Calu3 (cell line): ENCODE measurements at regions not wholly inside any gene's neighbourhood (a gene's known extent, or its start where the extent isn't known, plus 50 kb on each side); places are given as distances from the start of the nearest gene placed in this dataset.

Experiments
- BruUV-seq: library from RNA; stranded (reverse); fragments of 400-500 nt; replicated peaks from 2 replicates; lab custom pipeline; 2021; lab: Mats Ljungman, UMichigan
- CTCF ChIA-PET: fragments of 300-600 bp; sonication (Branson Sonifier 250); formaldehyde crosslinking; loops from one replicate; lab custom pipeline; 2022; ENCODE audit warnings: antibody characterized with exemption; lab: Charles Lee
- DNase-seq: peaks from one replicate; pipeline ENCODE4 v3.0.0; 2022
- H3K27ac Mint-ChIP-seq: one replicate; pipeline ENCODE4 v1.8.0; 2022; ENCODE audit warnings: mixed read lengths; ENCODE audit not compliant: unreplicated experiment
- H3K27me3 Mint-ChIP-seq: one replicate; pipeline ENCODE4 v1.8.0; 2022; ENCODE audit warnings: mixed read lengths; ENCODE audit not compliant: unreplicated experiment
- H3K36me3 Mint-ChIP-seq: one replicate; pipeline ENCODE4 v1.8.0; 2022; ENCODE audit warnings: mild to moderate bottlenecking, moderate library complexity, mixed read lengths; ENCODE audit not compliant: insufficient read depth, unreplicated experiment
- H3K4me1 Mint-ChIP-seq: one replicate; pipeline ENCODE4 v1.8.0; 2022; ENCODE audit warnings: mild to moderate bottlenecking, low read depth, mixed read lengths; ENCODE audit not compliant: unreplicated experiment
- H3K4me3 Mint-ChIP-seq: one replicate; pipeline ENCODE4 v1.8.0; 2022; ENCODE audit warnings: mild to moderate bottlenecking, low read depth, moderate library complexity, mixed read lengths; ENCODE audit not compliant: unreplicated experiment
- H3K9me3 Mint-ChIP-seq: one replicate; pipeline ENCODE4 v1.8.0; 2022; ENCODE audit warnings: low read depth, mixed read lengths; ENCODE audit not compliant: unreplicated experiment
- intact Hi-C: fragments of 100-400 bp; cut with micrococcal nuclease; formaldehyde crosslinking; loops from one replicate; pipeline ENCODE4 v1.10.0; 2022; ENCODE audit not compliant: unreplicated experiment
- TF ChIP-seq, protein P1 (sequence below): fragments of 200-600 bp; IDR thresholded peaks from one replicate; pipeline ENCODE4 v1.8.0; 2022; ENCODE audit warnings: antibody characterized with exemption; ENCODE audit not compliant: unreplicated experiment

- intact Hi-C loops: no loop called here
- CTCF ChIA-PET: no interaction called here
- Mint-ChIP-seq H3K27me3 (no peaks in the 10 kb centered on the region), H3K36me3 (no peaks in the 10 kb centered on the region), H3K9me3 (peaks cover 20% of the 10 kb centered on the region), H3K27ac (no peak overlapping the region), H3K4me1 (no peaks in the 10 kb centered on the region), H3K4me3 (no peak overlapping the region)
- BruUV-seq: no TSS peak
- DNase-seq: no peak
- TF ChIP-seq, protein P1, sequence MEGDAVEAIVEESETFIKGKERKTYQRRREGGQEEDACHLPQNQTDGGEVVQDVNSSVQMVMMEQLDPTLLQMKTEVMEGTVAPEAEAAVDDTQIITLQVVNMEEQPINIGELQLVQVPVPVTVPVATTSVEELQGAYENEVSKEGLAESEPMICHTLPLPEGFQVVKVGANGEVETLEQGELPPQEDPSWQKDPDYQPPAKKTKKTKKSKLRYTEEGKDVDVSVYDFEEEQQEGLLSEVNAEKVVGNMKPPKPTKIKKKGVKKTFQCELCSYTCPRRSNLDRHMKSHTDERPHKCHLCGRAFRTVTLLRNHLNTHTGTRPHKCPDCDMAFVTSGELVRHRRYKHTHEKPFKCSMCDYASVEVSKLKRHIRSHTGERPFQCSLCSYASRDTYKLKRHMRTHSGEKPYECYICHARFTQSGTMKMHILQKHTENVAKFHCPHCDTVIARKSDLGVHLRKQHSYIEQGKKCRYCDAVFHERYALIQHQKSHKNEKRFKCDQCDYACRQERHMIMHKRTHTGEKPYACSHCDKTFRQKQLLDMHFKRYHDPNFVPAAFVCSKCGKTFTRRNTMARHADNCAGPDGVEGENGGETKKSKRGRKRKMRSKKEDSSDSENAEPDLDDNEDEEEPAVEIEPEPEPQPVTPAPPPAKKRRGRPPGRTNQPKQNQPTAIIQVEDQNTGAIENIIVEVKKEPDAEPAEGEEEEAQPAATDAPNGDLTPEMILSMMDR: no peak
Measured at GRCh38 chr16:18008356-18008755, 328.2 kb downstream of the NPIPA8 start.

- CTCF ChIA-PET: no interaction called here
- BruUV-seq: no TSS peak
- no peak for DNase-seq
- Mint-ChIP-seq H3K4me1 (no peaks in the 10 kb centered on the region), H3K27me3 (no peaks in the 10 kb centered on the region), H3K36me3 (no peaks in the 10 kb centered on the region), H3K27ac (no peak overlapping the region), H3K9me3 (peaks cover 23% of the 10 kb centered on the region), H3K4me3 (no peak overlapping the region)
- TF ChIP-seq, protein P1: no peak
- intact Hi-C loops: no loop called here
Measured at GRCh38 chr16:18003033-18003432, 333.5 kb downstream of the NPIPA8 start.

GRCh38 chr16:17998996-17999395 lies 337.5 kb downstream of the NPIPA8 start:
- Mint-ChIP-seq H3K27me3 (no peaks in the 10 kb centered on the region), H3K9me3 (peaks cover 23% of the 10 kb centered on the region), H3K4me1 (no peaks in the 10 kb centered on the region), H3K27ac (no peak overlapping the region), H3K36me3 (no peaks in the 10 kb centered on the region), H3K4me3 (no peak overlapping the region)
- CTCF ChIA-PET: no interaction called here
- intact Hi-C loops: no loop called here
- TF ChIP-seq, protein P1: no peak
- BruUV-seq: no TSS peak
- no peak for DNase-seq

DNA sequence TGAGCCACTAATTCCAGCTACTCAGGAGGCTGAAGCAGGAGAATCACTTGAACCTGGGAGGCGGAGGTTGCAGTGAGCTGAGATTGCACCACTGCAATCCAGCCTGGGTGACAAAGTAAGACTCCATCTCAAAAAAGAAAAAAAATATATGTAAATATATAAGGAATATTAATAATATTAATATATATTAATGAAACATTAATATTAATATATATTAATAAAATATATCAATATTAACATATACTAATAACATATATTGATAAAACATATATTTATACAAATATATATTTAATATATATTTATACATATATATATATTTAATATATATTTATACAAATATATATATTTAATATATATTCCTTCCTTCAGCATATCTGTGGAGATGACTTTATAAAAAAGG lies 338.0 kb downstream of the NPIPA8 start:
- Mint-ChIP-seq H3K27me3 (no peaks in the 10 kb centered on the region), H3K27ac (no peak overlapping the region), H3K4me3 (no peak overlapping the region), H3K36me3 (no peaks in the 10 kb centered on the region), H3K9me3 (peaks cover 23% of the 10 kb centered on the region), H3K4me1 (no peaks in the 10 kb centered on the region)
- intact Hi-C loops: no loop called here
- BruUV-seq: no TSS peak
- CTCF ChIA-PET: no interaction called here
- no peak for DNase-seq
- TF ChIP-seq, protein P1: no peak
